PFSK-1 (cell line): ENCODE measurements at regions not wholly inside any gene's neighbourhood (a gene's known extent, or its start where the extent isn't known, plus 50 kb on each side); places are given as distances from the start of the nearest gene placed in this dataset.

Experiments used
- POLR2AphosphoS5 ChIP-seq: IDR thresholded peaks from 2 replicates; pipeline ENCODE4 v1.6.1; 2012; ENCODE audit warnings: low read depth, mild to moderate bottlenecking, control low read depth, low read length, moderate library complexity
- TAF1 ChIP-seq: IDR thresholded peaks from 2 replicates; pipeline ENCODE4 v1.6.1; 2012; ENCODE audit warnings: low read length, control low read depth, borderline replicate concordance; ENCODE audit not compliant: insufficient read depth
- TF ChIP-seq, protein P1 (sequence below), 2 experiments: IDR thresholded peaks; 2 replicates each; pipeline versions ENCODE4 v1.6.1 to v1.8.0; 2011 to 2012; ENCODE audit warnings: low read depth in 2 of 2, low read length in 2 of 2, control low read depth in 1 of 2, inconsistent platforms in 1 of 2, mild to moderate bottlenecking in 1 of 2, moderate library complexity in 1 of 2; ENCODE audit not compliant: insufficient read depth in 1 of 2

GRCh38 chrX:44068043-44068442 lies 94.9 kb upstream of the NDP start:
- TF ChIP-seq, protein P1, sequence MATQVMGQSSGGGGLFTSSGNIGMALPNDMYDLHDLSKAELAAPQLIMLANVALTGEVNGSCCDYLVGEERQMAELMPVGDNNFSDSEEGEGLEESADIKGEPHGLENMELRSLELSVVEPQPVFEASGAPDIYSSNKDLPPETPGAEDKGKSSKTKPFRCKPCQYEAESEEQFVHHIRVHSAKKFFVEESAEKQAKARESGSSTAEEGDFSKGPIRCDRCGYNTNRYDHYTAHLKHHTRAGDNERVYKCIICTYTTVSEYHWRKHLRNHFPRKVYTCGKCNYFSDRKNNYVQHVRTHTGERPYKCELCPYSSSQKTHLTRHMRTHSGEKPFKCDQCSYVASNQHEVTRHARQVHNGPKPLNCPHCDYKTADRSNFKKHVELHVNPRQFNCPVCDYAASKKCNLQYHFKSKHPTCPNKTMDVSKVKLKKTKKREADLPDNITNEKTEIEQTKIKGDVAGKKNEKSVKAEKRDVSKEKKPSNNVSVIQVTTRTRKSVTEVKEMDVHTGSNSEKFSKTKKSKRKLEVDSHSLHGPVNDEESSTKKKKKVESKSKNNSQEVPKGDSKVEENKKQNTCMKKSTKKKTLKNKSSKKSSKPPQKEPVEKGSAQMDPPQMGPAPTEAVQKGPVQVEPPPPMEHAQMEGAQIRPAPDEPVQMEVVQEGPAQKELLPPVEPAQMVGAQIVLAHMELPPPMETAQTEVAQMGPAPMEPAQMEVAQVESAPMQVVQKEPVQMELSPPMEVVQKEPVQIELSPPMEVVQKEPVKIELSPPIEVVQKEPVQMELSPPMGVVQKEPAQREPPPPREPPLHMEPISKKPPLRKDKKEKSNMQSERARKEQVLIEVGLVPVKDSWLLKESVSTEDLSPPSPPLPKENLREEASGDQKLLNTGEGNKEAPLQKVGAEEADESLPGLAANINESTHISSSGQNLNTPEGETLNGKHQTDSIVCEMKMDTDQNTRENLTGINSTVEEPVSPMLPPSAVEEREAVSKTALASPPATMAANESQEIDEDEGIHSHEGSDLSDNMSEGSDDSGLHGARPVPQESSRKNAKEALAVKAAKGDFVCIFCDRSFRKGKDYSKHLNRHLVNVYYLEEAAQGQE (IDR thresholded peaks at IDR 0.05; ENCODE audit: insufficient read depth in 1 of 2, low read depth in 2 of 2, low read length in 2 of 2): no peak
- TF ChIP-seq POLR2AphosphoS5 (no peak), TAF1 (no peak)
